ENCODE measurements at regions not wholly inside any gene's neighbourhood (a gene's known extent, or its start where the extent isn't known, plus 50 kb on each side); places are given as distances from the start of the nearest gene placed in this dataset.

GRCh38 chr5:124663101-124663506 lies 83.3 kb downstream of the ZNF608 start:
- no peak for DNase-seq

GRCh38 chr5:124662181-124662781 lies 84.2 kb downstream of the ZNF608 start:
- no peak for DNase-seq

GRCh38 chr5:124661317-124662141 lies 84.9 kb downstream of the ZNF608 start:
- no peak for DNase-seq

- DNase-seq, result no peak
Observed at GRCh38 chr5:124660229-124661093, 86.0 kb downstream of the ZNF608 start.

GRCh38 chr5:124659798-124660197 lies 86.6 kb downstream of the ZNF608 start:
- DNase-seq, result no peak

GRCh38 chr5:124658867-124659557 lies 87.4 kb downstream of the ZNF608 start:
- no peak for DNase-seq

- no peak for DNase-seq
Observed at GRCh38 chr5:124655921-124656511, 90.4 kb downstream of the ZNF608 start.

GRCh38 chr5:124655251-124655917 lies 91.1 kb downstream of the ZNF608 start:
- no peak for DNase-seq

- DNase-seq, result no peak
Observed at GRCh38 chr5:124654418-124654817, 92.0 kb downstream of the ZNF608 start.

GRCh38 chr5:124653666-124654065 lies 92.8 kb downstream of the ZNF608 start:
- DNase-seq, result no peak

- no peak for DNase-seq
Observed at GRCh38 chr5:124652892-124653441, 93.5 kb downstream of the ZNF608 start.

- DNase-seq, result no peak
Observed at GRCh38 chr5:124652514-124652819, 94.0 kb downstream of the ZNF608 start.

GRCh38 chr5:124651663-124652513 lies 94.6 kb downstream of the ZNF608 start:
- DNase-seq, result no peak

GRCh38 chr5:124650951-124651662 lies 95.3 kb downstream of the ZNF608 start:
- DNase-seq, result no peak

GRCh38 chr5:124650147-124650561 lies 96.3 kb downstream of the ZNF608 start:
- DNase-seq, result no peak

GRCh38 chr5:124649491-124650146 lies 96.8 kb downstream of the ZNF608 start:
- DNase-seq, result peak; percentile 75

GRCh38 chr5:124648902-124649467 lies 97.5 kb downstream of the ZNF608 start:
- no peak for DNase-seq

GRCh38 chr5:124647352-124647751 lies 99.1 kb downstream of the ZNF608 start:
- no peak for DNase-seq

- no peak for DNase-seq
Observed at GRCh38 chr5:124645396-124645795, 101.0 kb downstream of the ZNF608 start.
